GM19468 (cell line): ENCODE measurements at regions not wholly inside any gene's neighbourhood (a gene's known extent, or its start where the extent isn't known, plus 50 kb on each side); places are given as distances from the start of the nearest gene placed in this dataset.
"Not testable (repeated sequence)": the region's sequence is repeated elsewhere in the genome, so short reads cannot be mapped to it uniquely, and the experiment has no call there.

ENCODE experiments used
- ATAC-seq: cut with Tn5 transposase; IDR thresholded peaks from one replicate; pipeline ENCODE4 v1.9.1; 2021; ENCODE audit warnings: mild to moderate bottlenecking, moderate library complexity, moderate number of reproducible peaks; ENCODE audit not compliant: unreplicated experiment; ENCODE audit errors: extremely low read depth

- no peak for ATAC-seq
Observed at GRCh38 chr6:103872233-103872632, 987.5 kb downstream of the HACE1 start.

GRCh38 chr6:103870970-103871369 is 988.7 kb downstream of the HACE1 start:
- no peak for ATAC-seq

GRCh38 chr6:103862297-103862696 is 997.4 kb downstream of the HACE1 start:
- ATAC-seq = no peak

- ATAC-seq = no peak
Observed at GRCh38 chr6:103858003-103858402, 1001.7 kb downstream of the HACE1 start.

GRCh38 chr6:103855750-103856149 is 1004.0 kb downstream of the HACE1 start:
- no peak for ATAC-seq

GRCh38 chr6:103854059-103854458 is 1005.7 kb downstream of the HACE1 start:
- no peak for ATAC-seq

GRCh38 chr6:103838457-103838856 is 1021.3 kb downstream of the HACE1 start:
- ATAC-seq = no peak

- no peak for ATAC-seq
Observed at GRCh38 chr6:103826209-103826608, 1033.5 kb downstream of the HACE1 start.

- no peak for ATAC-seq
Observed at GRCh38 chr6:103820148-103820547, 1039.6 kb downstream of the HACE1 start.

GRCh38 chr6:103819509-103819908 is 1040.2 kb downstream of the HACE1 start:
- no peak for ATAC-seq

- ATAC-seq = no peak
Observed at GRCh38 chr6:103812970-103813369, 1046.7 kb downstream of the HACE1 start.

GRCh38 chr6:103801901-103802479 is 1057.7 kb downstream of the HACE1 start:
- ATAC-seq = not testable (repeated sequence)

GRCh38 chr6:103799971-103800670 is 1059.6 kb downstream of the HACE1 start:
- ATAC-seq = no peak

- no peak for ATAC-seq
Observed at GRCh38 chr6:103798166-103798565, 1061.6 kb downstream of the HACE1 start.

GRCh38 chr6:103797738-103798137 is 1062.0 kb downstream of the HACE1 start:
- no peak for ATAC-seq

- ATAC-seq = no peak
Observed at GRCh38 chr6:103791458-103791857, 1068.3 kb downstream of the HACE1 start.

GRCh38 chr6:103784117-103784516 is 1075.6 kb downstream of the HACE1 start:
- ATAC-seq = no peak

- ATAC-seq = no peak
Observed at GRCh38 chr6:103783329-103783728, 1076.4 kb downstream of the HACE1 start.

- no peak for ATAC-seq
Observed at GRCh38 chr6:103769431-103769830, 1090.3 kb downstream of the HACE1 start.

GRCh38 chr6:103750603-103751002 is 1109.1 kb downstream of the HACE1 start:
- no peak for ATAC-seq

GRCh38 chr6:103734016-103734415 is 1125.7 kb downstream of the HACE1 start:
- no peak for ATAC-seq

- no peak for ATAC-seq
Observed at GRCh38 chr6:103729658-103730057, 1130.1 kb downstream of the HACE1 start.
